ENCODE measurements at regions not wholly inside any gene's neighbourhood (a gene's known extent, or its start where the extent isn't known, plus 50 kb on each side); places are given as distances from the start of the nearest gene placed in this dataset.

DNA sequence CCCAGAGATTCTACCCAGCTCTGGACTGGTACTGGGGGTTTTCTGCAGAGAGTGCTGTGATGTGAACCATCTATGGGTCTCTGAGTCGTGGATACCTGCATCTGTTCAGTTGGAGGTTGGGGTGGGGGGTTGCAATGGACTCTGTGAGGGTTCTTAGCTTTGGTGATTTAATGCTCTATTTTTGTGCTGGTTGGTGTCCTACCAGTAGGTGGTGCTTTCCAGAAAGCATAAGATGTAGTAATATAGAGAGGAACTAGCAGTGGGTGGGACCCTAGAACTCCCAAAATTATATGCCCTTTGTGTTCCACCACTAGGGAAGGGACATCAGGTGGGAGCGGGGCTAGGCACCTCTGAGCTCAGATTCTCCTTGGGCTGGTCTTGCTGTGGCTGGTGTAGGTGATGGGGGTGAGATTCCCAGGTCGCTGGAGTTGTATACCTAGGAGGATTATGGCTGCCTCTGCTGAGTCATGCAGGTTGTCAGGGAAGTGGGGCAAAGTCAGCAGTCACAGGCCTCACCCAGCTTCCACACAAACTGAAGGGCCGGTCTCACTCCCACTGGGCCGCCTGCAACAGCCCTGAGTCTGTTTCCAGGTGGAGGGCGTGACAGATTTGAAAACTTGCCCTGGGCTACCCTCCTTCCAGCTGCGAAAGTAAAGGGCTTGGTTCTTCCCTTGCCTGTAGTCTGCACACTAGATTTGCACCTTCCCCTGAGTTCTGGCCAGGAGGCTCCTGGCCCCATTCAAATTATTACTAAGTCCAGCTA is 573.0 kb upstream of the SLITRK1 start:
- Histone ChIP-seq H3K23ac (ENCODE audit: low read depth, low read length) (no peak overlapping the region), H3K14ac (replicated peaks; ENCODE audit: low read depth, low read length) (no peak overlapping the region), H3K79me1 (ENCODE audit: low read depth in 1 of 2, low read length in 2 of 2) (no peaks in the 10 kb centered on the region), H3K56ac (ENCODE audit: extremely low read depth, insufficient read depth, low read length) (no peak overlapping the region), H3K27me3 (ENCODE audit: control insufficient read depth, insufficient read depth, low read length) (no peaks in the 10 kb centered on the region), H3K9me1 (ENCODE audit: insufficient read depth, low read length) (no peaks in the 10 kb centered on the region), H2BK15ac (ENCODE audit: low read depth, low read length) (no peak overlapping the region), H3K4ac (ENCODE audit: low read depth, low read length) (no peak overlapping the region), H3K36me3 (ENCODE audit: control insufficient read depth, insufficient read depth, low read length) (no peaks in the 10 kb centered on the region), H3K9ac (ENCODE audit: low read depth, low read length) (no peak overlapping the region), H3K9me3 (ENCODE audit: control insufficient read depth, insufficient read depth, low read length) (0 out of 2 replicates have a peak, but pooled peaks cover 2% of the 10 kb centered on the region), H4K20me1 (ENCODE audit: insufficient read depth, low read length) (no peaks in the 10 kb centered on the region), H3K4me2 (ENCODE audit: low read depth, low read length) (no peak overlapping the region), H4K5ac (ENCODE audit: low read depth, low read length) (no peak overlapping the region), H2AFZ (replicated peaks; ENCODE audit: low read length, poor library complexity) (peak overlapping the region; percentile 21), H3K27ac (ENCODE audit: insufficient read depth, low read length) (no peak overlapping the region), H4K91ac (ENCODE audit: insufficient read depth, low read depth, low read length) (no peak overlapping the region), H3K4me1 (ENCODE audit: control insufficient read depth, insufficient read depth, low read length) (no peaks in the 10 kb centered on the region), H2AK9ac (replicated peaks; ENCODE audit: low read depth, low read length, poor library complexity) (no peak overlapping the region), H3K4me3 (ENCODE audit: insufficient read depth, low read depth, low read length) (no peak overlapping the region), H4K8ac (ENCODE audit: low read depth in 2 of 2, low read length in 2 of 2) (no peak overlapping the region), H2AK5ac (ENCODE audit: low read depth, low read length) (no peak overlapping the region), H2BK120ac (ENCODE audit: low read depth, low read length) (no peak overlapping the region), H2BK20ac (ENCODE audit: low read depth, low read length) (no peak overlapping the region), H3K18ac (ENCODE audit: low read depth, low read length) (no peak overlapping the region), H2BK5ac (ENCODE audit: low read depth, low read length, poor library complexity, severe bottlenecking) (no peak overlapping the region)
- no peak for ATAC-seq (ENCODE audit: low read depth)
- WGBS, 2 experiments (ENCODE audit: extremely low coverage in 2 of 2, insufficient read length in 1 of 2), result no CpG with 5 or more reads among the region's 7 CpGs
- dilution Hi-C loops (cut with HindIII; ENCODE audit: low sequenced_read_pairs, unreplicated experiment), result no loop called here
- no peak for DNase-seq
- ChIA-PET POLR2A (ENCODE audit: unreplicated experiment) (no interaction called here), CTCF (no interaction called here)
- BruUV-seq (replicated peaks), result no TSS peak
- intact Hi-C loops (cut with micrococcal nuclease), result no loop called here
- TF ChIP-seq, protein P1, sequence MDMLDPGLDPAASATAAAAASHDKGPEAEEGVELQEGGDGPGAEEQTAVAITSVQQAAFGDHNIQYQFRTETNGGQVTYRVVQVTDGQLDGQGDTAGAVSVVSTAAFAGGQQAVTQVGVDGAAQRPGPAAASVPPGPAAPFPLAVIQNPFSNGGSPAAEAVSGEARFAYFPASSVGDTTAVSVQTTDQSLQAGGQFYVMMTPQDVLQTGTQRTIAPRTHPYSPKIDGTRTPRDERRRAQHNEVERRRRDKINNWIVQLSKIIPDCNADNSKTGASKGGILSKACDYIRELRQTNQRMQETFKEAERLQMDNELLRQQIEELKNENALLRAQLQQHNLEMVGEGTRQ (IDR thresholded peaks at IDR 0.05; ENCODE audit: low read depth, low read length), result no peak
- TF ChIP-seq MAZ (IDR thresholded peaks at IDR 0.05; ENCODE audit: borderline replicate concordance, low read depth, low read length), result no peak
- no peak for TF ChIP-seq CHD1 (IDR thresholded peaks at IDR 0.05; ENCODE audit: low read depth, low read length)
- TF ChIP-seq BHLHE40 (IDR thresholded peaks at IDR 0.05; ENCODE audit: low read depth, low read length), result no peak
- no peak for TF ChIP-seq MXI1 (IDR thresholded peaks at IDR 0.05; ENCODE audit: borderline replicate concordance, low read depth, low read length)
- TF ChIP-seq MAFK (IDR thresholded peaks at IDR 0.05; ENCODE audit: low read depth, low read length), result no peak
- no peak for TF ChIP-seq NFE2L2 (IDR thresholded peaks at IDR 0.05; ENCODE audit: low read depth, low read length)
- no peak for TF ChIP-seq RAD21 (IDR thresholded peaks at IDR 0.05; ENCODE audit: low read length)
- TF ChIP-seq ELK1 (IDR thresholded peaks at IDR 0.05; ENCODE audit: borderline replicate concordance, low read depth, low read length), result no peak
- TF ChIP-seq CEBPB (IDR thresholded peaks at IDR 0.05; ENCODE audit: low read depth, low read length), result no peak
- TF ChIP-seq, protein P2, sequence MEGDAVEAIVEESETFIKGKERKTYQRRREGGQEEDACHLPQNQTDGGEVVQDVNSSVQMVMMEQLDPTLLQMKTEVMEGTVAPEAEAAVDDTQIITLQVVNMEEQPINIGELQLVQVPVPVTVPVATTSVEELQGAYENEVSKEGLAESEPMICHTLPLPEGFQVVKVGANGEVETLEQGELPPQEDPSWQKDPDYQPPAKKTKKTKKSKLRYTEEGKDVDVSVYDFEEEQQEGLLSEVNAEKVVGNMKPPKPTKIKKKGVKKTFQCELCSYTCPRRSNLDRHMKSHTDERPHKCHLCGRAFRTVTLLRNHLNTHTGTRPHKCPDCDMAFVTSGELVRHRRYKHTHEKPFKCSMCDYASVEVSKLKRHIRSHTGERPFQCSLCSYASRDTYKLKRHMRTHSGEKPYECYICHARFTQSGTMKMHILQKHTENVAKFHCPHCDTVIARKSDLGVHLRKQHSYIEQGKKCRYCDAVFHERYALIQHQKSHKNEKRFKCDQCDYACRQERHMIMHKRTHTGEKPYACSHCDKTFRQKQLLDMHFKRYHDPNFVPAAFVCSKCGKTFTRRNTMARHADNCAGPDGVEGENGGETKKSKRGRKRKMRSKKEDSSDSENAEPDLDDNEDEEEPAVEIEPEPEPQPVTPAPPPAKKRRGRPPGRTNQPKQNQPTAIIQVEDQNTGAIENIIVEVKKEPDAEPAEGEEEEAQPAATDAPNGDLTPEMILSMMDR (conservative IDR thresholded peaks at IDR 0.05; ENCODE audit: low read depth, low read length), result no peak
- no peak for TF ChIP-seq RCOR1 (IDR thresholded peaks at IDR 0.05; ENCODE audit: insufficient replicate concordance, low read length)
- TF ChIP-seq SMC3 (IDR thresholded peaks at IDR 0.05; ENCODE audit: low read depth, low read length), result no peak
- no peak for TF ChIP-seq POLR2A (IDR thresholded peaks at IDR 0.05; ENCODE audit: low read depth, low read length)
- no peak for TF ChIP-seq RFX5 (IDR thresholded peaks at IDR 0.05; ENCODE audit: low read depth, low read length)
- in situ Hi-C loops (cut with MboI; ENCODE audit: low sequenced_read_pairs), result no loop called here

Data from IMR-90 (cell line).